GM12878 (cell line): ENCODE measurements at regions not wholly inside any gene's neighbourhood (a gene's known extent, or its start where the extent isn't known, plus 50 kb on each side); places are given as distances from the start of the nearest gene placed in this dataset.

Experiments
- ATAC-seq: fragments of 200-7000 bp; cut with Tn5 transposase; 3 replicates; pipeline ENCODE4 v1.9.1; 2020; ENCODE audit warnings: mild to moderate bottlenecking, moderate library complexity
- BruUV-seq: library from RNA; stranded (reverse); fragments of 400-500 nt; replicated peaks from 2 replicates; lab custom pipeline; 2021; lab: Mats Ljungman, UMichigan
- CTCF ChIA-PET: fragments of 300-600 bp; sonication (Branson Sonifier 250); formaldehyde crosslinking; extraction: SDS; loops from one replicate; lab custom pipeline; 2021; ENCODE audit warnings: inconsistent platforms; lab: Yijun Ruan, JAX
- POLR2A ChIA-PET: fragments of 350-600 bp; formaldehyde crosslinking; extraction: SDS; loops from one replicate; lab custom pipeline; 2021; ENCODE audit warnings: inconsistent platforms; lab: Charles Lee
- RAD21 ChIA-PET: fragments of 300-600 bp; sonication (Branson Sonifier 250); formaldehyde crosslinking; loops from one replicate; lab custom pipeline; 2023; ENCODE audit warnings: antibody characterized with exemption; ENCODE audit not compliant: unreplicated experiment; lab: Charles Lee
- SMC1A ChIA-PET: fragments of 300-600 bp; sonication (Branson Sonifier 250); formaldehyde crosslinking; loops from one replicate; lab custom pipeline; 2023; ENCODE audit not compliant: unreplicated experiment, uncharacterized antibody; lab: Charles Lee
- DNase-seq: peaks from one replicate; pipeline ENCODE4 v3.0.0-alpha.2; 2011; ENCODE audit warnings: low read depth, low spot score
- FAIRE-seq: peaks from 3 replicates; lab custom pipeline; 2011; peaks lifted over from hg19 to GRCh38; lab: Jason Lieb, UNC
- H2AFZ ChIP-seq: 2 replicates; pipeline ENCODE4 v1.6.0; 2011; ENCODE audit warnings: low read depth, low read length, control low read depth; ENCODE audit not compliant: control insufficient read depth
- H3K27ac ChIP-seq: 2 replicates; pipeline ENCODE4 v1.5.1; 2011; ENCODE audit warnings: control low read depth; ENCODE audit not compliant: control insufficient read depth, insufficient read depth
- H3K27me3 ChIP-seq, 2 experiments: replicated peaks in 1 of 2; 2 replicates each; pipeline versions ENCODE4 v1.6.0 to v1.6.1; 2011; ENCODE audit warnings: low read length in 1 of 2; ENCODE audit not compliant: control insufficient read depth in 2 of 2, insufficient read depth in 2 of 2
- H3K36me3 ChIP-seq, 2 experiments: 2 replicates each; pipeline ENCODE4 v1.5.1; 2011; ENCODE audit warnings: low read length in 1 of 2; ENCODE audit not compliant: control insufficient read depth in 2 of 2, insufficient read depth in 2 of 2
- H3K4me1 ChIP-seq: 2 replicates; pipeline ENCODE4 v1.6.1; 2011; ENCODE audit warnings: mild to moderate bottlenecking, low read length, moderate library complexity, mixed read lengths; ENCODE audit not compliant: control insufficient read depth, insufficient read depth
- H3K4me2 ChIP-seq: 2 replicates; pipeline ENCODE4 v1.6.0; 2011; ENCODE audit warnings: control low read depth; ENCODE audit not compliant: control insufficient read depth, insufficient read depth
- H3K4me3 ChIP-seq: fragments of 200-600 bp; sonication (generic); 2 replicates; pipeline ENCODE4 v1.5.1; 2016
- H3K79me2 ChIP-seq: 2 replicates; pipeline ENCODE4 v1.6.0; 2011; ENCODE audit warnings: low read length; ENCODE audit not compliant: control insufficient read depth, insufficient read depth
- H3K9ac ChIP-seq: 2 replicates; pipeline ENCODE4 v1.8.0; 2011; ENCODE audit warnings: low read length, control low read depth, mixed read lengths; ENCODE audit not compliant: control insufficient read depth, insufficient read depth
- H3K9me3 ChIP-seq: replicated peaks from 3 replicates; pipeline ENCODE4 v1.5.1; 2011; ENCODE audit warnings: mild to moderate bottlenecking, low read length; ENCODE audit not compliant: control insufficient read depth, insufficient read depth
- H4K20me1 ChIP-seq: 2 replicates; pipeline ENCODE4 v1.6.0; 2011; ENCODE audit not compliant: control insufficient read depth, insufficient read depth
- ATF7 ChIP-seq: fragments of 450-650 bp; IDR thresholded peaks from 2 replicates; pipeline ENCODE4 v1.6.1; 2016; ENCODE audit warnings: low read depth, mild to moderate bottlenecking
- IKZF1 ChIP-seq: fragments of 450-650 bp; conservative IDR thresholded peaks from 2 replicates; pipeline ENCODE4 v1.6.1; 2017; ENCODE audit warnings: antibody characterized with exemption, mild to moderate bottlenecking
- MYB ChIP-seq: fragments of 150-350 bp; IDR thresholded peaks from 2 replicates; pipeline ENCODE4 v1.6.1; 2014; ENCODE audit warnings: mild to moderate bottlenecking, low read depth, low read length, borderline replicate concordance
- PRDM15 ChIP-seq: fragments of 450-650 bp; formaldehyde crosslinking; IDR thresholded peaks from 2 replicates; pipeline ENCODE4 v1.4.0; 2020; ENCODE audit warnings: mild to moderate bottlenecking, moderate library complexity
- SP1 ChIP-seq: IDR thresholded peaks from one replicate; pipeline ENCODE4 v1.6.1; 2011; ENCODE audit warnings: low read depth, low read length
- SREBF2 ChIP-seq: IDR thresholded peaks from 2 replicates; pipeline ENCODE4 v1.6.1; 2012; ENCODE audit warnings: mild to moderate bottlenecking, low read length
- STAT3 ChIP-seq: IDR thresholded peaks from 2 replicates; pipeline ENCODE4 v1.6.1; 2011; ENCODE audit warnings: low read depth, low read length, improper control_type of control experiment
- ZNF207 ChIP-seq: fragments of 450-650 bp; IDR thresholded peaks from 2 replicates; pipeline ENCODE4 v1.6.1; 2014; ENCODE audit warnings: antibody characterized with exemption, mild to moderate bottlenecking, borderline replicate concordance
- WGBS: methylation state at CpG from one replicate; pipeline ENCODE4 v1.1.6; 2016; ENCODE audit warnings: low lambda C conversion rate; ENCODE audit not compliant: insufficient replicate concordance, insufficient coverage; ENCODE audit errors: missing lambda C conversion rate; 5-methylcytosine and 5-hydroxymethylcytosine counted together
- in situ Hi-C: fragments of 300-500 bp; cut with MboI; formaldehyde crosslinking; loops from 9 replicates; pipeline ENCODE4 v1.14.3; 2018; ENCODE audit warnings: mixed read lengths
- intact Hi-C: fragments of 100-400 bp; cut with micrococcal nuclease; formaldehyde crosslinking; loops from one replicate; pipeline ENCODE4 v1.14.2; 2022; ENCODE audit not compliant: unreplicated experiment
- TF ChIP-seq, protein P1 (sequence below): fragments of 450-650 bp; IDR thresholded peaks from 2 replicates; pipeline ENCODE4 v1.6.1; 2014; ENCODE audit warnings: mild to moderate bottlenecking

DNA sequence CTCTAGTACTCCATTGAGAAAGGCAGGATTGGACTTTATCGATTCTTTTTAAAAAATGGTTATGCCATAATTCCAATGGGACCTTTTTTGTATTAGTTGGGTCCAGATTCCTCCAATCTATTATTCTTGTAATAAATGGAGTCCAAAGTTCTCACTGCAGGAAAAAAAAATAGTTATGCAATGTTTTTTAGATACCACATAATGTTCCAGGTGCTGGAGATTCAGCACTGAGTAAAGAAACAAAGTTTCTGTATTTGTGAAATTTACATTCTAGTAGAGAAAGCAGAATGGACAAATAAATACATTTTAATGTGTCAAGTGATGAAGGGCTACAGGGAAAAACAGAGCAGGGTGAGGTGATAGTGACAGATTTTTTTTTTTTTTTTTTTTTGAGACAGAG lies 78.5 kb upstream of the MYCN start:
- Histone ChIP-seq H3K79me2 (no peaks in the 10 kb centered on the region), H3K27ac (no peak overlapping the region), H3K36me3 (no peaks in the 10 kb centered on the region), H3K4me1 (no peaks in the 10 kb centered on the region), H2AFZ (no peak overlapping the region), H3K9me3 (no peaks in the 10 kb centered on the region), H3K4me2 (no peak overlapping the region), H4K20me1 (no peaks in the 10 kb centered on the region), H3K27me3 (no peaks in the 10 kb centered on the region), H3K4me3 (no peak overlapping the region), H3K9ac (no peak overlapping the region)
- ATAC-seq, result no peak
- in situ Hi-C loops, result no loop called here
- intact Hi-C loops, result no loop called here
- WGBS, result 45% methylated on average over 1 of the region's 1 CpG
- ChIA-PET SMC1A (no interaction called here), RAD21 (no interaction called here), CTCF (interaction anchor here (0.7 kb wide), 1 partner anchor 30 kb away, joined by 4 read pairs; no protein-coding TSS in a partner anchor), POLR2A (no interaction called here)
- no TSS peak for BruUV-seq
- no peak for FAIRE-seq
- no peak for TF ChIP-seq MYB
- DNase-seq, result no peak

GRCh38 chr2:15863089-15863488 lies 77.3 kb upstream of the MYCN start:
- H3K4me2 ChIP-seq, result no peak overlapping the region
- ChIA-PET POLR2A (interaction anchor here (0.5 kb wide), 1 partner anchor 193 kb away, joined by 3 read pairs; no protein-coding TSS in a partner anchor), SMC1A (interaction anchor here (1.3 kb wide), 1 partner anchor 418 kb away, joined by 3 read pairs; no protein-coding TSS in a partner anchor), CTCF (no interaction called here), RAD21 (no interaction called here)
- H3K27me3 ChIP-seq, result no peaks in the 10 kb centered on the region
- H3K4me3 ChIP-seq, result no peak overlapping the region
- 0% methylated on average over 2 of the region's 2 CpGs for WGBS
- H4K20me1 ChIP-seq, result no peaks in the 10 kb centered on the region
- DNase-seq (no peak), FAIRE-seq (no peak), ATAC-seq (no peak)
- no peaks in the 10 kb centered on the region for H3K9me3 ChIP-seq
- no peaks in the 10 kb centered on the region for H3K79me2 ChIP-seq
- no TSS peak for BruUV-seq
- no peak overlapping the region for H3K9ac ChIP-seq
- intact Hi-C loops, result no loop called here
- no peak overlapping the region for H3K27ac ChIP-seq
- no peaks in the 10 kb centered on the region for H3K4me1 ChIP-seq
- in situ Hi-C loops, result no loop called here
- no peak overlapping the region for H2AFZ ChIP-seq
- no peaks in the 10 kb centered on the region for H3K36me3 ChIP-seq
- TF ChIP-seq IKZF1, result no peak
- TF ChIP-seq SP1, result no peak
- TF ChIP-seq STAT3, result no peak
- no peak for TF ChIP-seq SREBF2
- TF ChIP-seq, protein P1, sequence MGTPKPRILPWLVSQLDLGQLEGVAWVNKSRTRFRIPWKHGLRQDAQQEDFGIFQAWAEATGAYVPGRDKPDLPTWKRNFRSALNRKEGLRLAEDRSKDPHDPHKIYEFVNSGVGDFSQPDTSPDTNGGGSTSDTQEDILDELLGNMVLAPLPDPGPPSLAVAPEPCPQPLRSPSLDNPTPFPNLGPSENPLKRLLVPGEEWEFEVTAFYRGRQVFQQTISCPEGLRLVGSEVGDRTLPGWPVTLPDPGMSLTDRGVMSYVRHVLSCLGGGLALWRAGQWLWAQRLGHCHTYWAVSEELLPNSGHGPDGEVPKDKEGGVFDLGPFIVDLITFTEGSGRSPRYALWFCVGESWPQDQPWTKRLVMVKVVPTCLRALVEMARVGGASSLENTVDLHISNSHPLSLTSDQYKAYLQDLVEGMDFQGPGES, result no peak
- no peak for TF ChIP-seq PRDM15 (CRISPR knock-in tag)
- TF ChIP-seq ZNF207, result no peak
- TF ChIP-seq ATF7, result no peak
- TF ChIP-seq, all 136 proteins: peak for 0
